Heart right ventricle (tissue), 16 donors: ENCODE measurements at regions not wholly inside any gene's neighbourhood (a gene's known extent, or its start where the extent isn't known, plus 50 kb on each side); places are given as distances from the start of the nearest gene placed in this dataset.
A peak's percentile ranks its signal among the peaks of the same experiment; 100 is the strongest.

Source experiments
- ATAC-seq, 8 donors: fragments of 200-7000 bp; cut with Tn5 transposase; one replicate each; pipeline ENCODE4 v1.9.1; 2020; ENCODE audit warnings: mild to moderate bottlenecking in 8 of 8, moderate library complexity in 8 of 8, moderate number of reproducible peaks in 1 of 8
- DNase-seq, 2 donors: peaks; one replicate each; pipeline ENCODE4 v3.0.0-alpha.2; 2020
- H3K27ac ChIP-seq, 10 donors: fragments of 200-600 bp; sonication (generic) in 2 of 10; one replicate each; pipeline versions ENCODE4 v1.5.0 to v1.8.0; 2020 to 2022; ENCODE audit warnings: mild to moderate bottlenecking in 3 of 10
- H3K27me3 ChIP-seq, 7 donors: fragments of 200-600 bp; one replicate each; pipeline ENCODE4 v1.8.0; 2021 to 2022; ENCODE audit warnings: mild to moderate bottlenecking in 2 of 7
- H3K36me3 ChIP-seq, 9 donors: fragments of 200-600 bp; sonication (generic) in 1 of 9; one replicate each; pipeline versions ENCODE4 v1.5.0 to v1.8.0; 2020 to 2022; ENCODE audit warnings: mild to moderate bottlenecking in 2 of 9
- H3K4me1 ChIP-seq, 9 donors: fragments of 200-600 bp; sonication (generic) in 1 of 9; one replicate each; pipeline versions ENCODE4 v1.5.0 to v1.8.0; 2020 to 2022; ENCODE audit warnings: mild to moderate bottlenecking in 4 of 9
- H3K4me3 ChIP-seq, 10 donors: fragments of 200-600 bp; sonication (generic) in 2 of 10; one replicate each; pipeline versions ENCODE4 v1.5.0 to v1.8.0; 2020 to 2022; ENCODE audit warnings: mild to moderate bottlenecking in 7 of 10, moderate library complexity in 2 of 10
- H3K9me3 ChIP-seq, 11 donors: fragments of 200-600 bp in 10 of 11; sonication (generic) in 2 of 11; one replicate each; pipeline versions ENCODE4 v1.5.0 to v1.8.0; 2013 to 2022; ENCODE audit warnings: mild to moderate bottlenecking in 2 of 11, control low read depth in 1 of 11, moderate library complexity in 1 of 11
- CTCF ChIP-seq, 9 donors: fragments of 200-600 bp; sonication (generic) in 2 of 9; IDR thresholded peaks; one replicate each; pipeline versions ENCODE4 v1.5.0 to v1.8.0; 2021 to 2022; ENCODE audit warnings: antibody characterized with exemption in 9 of 9, mild to moderate bottlenecking in 5 of 9, moderate library complexity in 1 of 9
- WGBS, 2 donors: extraction: QIAGEN DNeasy Blood & Tissue Kit; methylation state at CpG; one replicate each; pipeline ENCODE4 v1.1.7; 2013; ENCODE audit warnings: inconsistent platforms in 1 of 2; 5-methylcytosine and 5-hydroxymethylcytosine counted together
- intact Hi-C, 10 donors: fragments of 100-400 bp; cut with DNase I; formaldehyde crosslinking; loops; one replicate each; pipeline versions ENCODE4 v1.11.1 to v1.14.2; 2022
- donor health status: Arrhythmogenic right ventricular cardiomyopathy.
- donor health status: ischemic (EF 13 %, LVEDD 7.1; RV severe dilation, severe dysfunction).
- donor health status: healthy with polysubstance abuse.
- donor health status: DM: no; HTN: yes; CAD: no.
- donor health status: DM: no; HTN: no; CAD: no.
- donor health status: ischemic (EF 25% LVEDD 6.9; RV normal size, moderate dysfunction).
- donor health status: ischemic (EF 25% LVEDD 5.7; RV mildly dilated, moderate dysfunction).
- donor health status: healthy.
- donor health status: DM: yes; HTN: yes; CAD: no.
- donor health status: Ischemic cardiomyopathy.
- donor health status: ischemic (EF 35%, LVEDD 5.7; RV mildly dilated, moderate dysfunction).
- donor health status: nonischemic (EF 11% LVEDD 7.7; RV severe dilation, severe dysfunction).
- donor health status: DM: yes; HTN: yes; CAD: no.
- donor health status: PGD.
- donor health status: ischemic (EF 29% LVEDD 5.4; RV normal size, mild dysfunction).
- donor health status: nonischemic (EF 23%, LVEDD 6.1; RV moderate dilation, normal function).

DNA sequence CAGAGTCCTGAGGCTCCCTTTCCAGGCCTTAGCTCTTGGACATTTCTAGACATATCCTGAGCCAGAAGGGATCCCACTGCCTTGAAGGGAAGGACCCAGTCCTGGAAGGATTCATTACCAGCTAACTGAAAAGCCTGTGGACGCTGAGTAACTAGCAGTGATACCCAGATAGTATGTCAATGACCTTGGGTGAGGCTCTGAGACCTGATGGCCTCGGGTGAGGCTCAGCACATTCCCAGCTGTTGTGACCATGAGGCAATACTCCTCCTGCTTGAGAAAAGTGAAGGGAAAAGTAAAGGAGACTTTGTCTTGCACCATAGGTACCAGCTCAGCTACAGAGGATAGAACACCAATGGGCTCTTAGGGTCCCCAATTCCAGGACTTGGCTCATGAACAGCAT is 268.1 kb downstream of the DKK2 start:
- Histone ChIP-seq H3K27ac (no peak overlapping the region), H3K4me3 (no peak overlapping the region), H3K9me3 (peaks cover 0 to 19% (median 0%) of the 10 kb centered on the region in 11 donors), H3K27me3 (no peaks in the 10 kb centered on the region), H3K4me1 (no peaks in the 10 kb centered on the region), H3K36me3 (no peaks in the 10 kb centered on the region)
- intact Hi-C loops = loop anchor here in 1 of 10 donors (1.0 kb wide), 1 partner anchor 39 kb away; no protein-coding TSS in a partner anchor
- TF ChIP-seq CTCF (IDR thresholded peaks at IDR 0.05) = no peak
- ATAC-seq (no peak), DNase-seq (no peak)
- 70 to 76% methylated on average over 2 of the region's 2 CpGs for WGBS, 2 donors

DNA sequence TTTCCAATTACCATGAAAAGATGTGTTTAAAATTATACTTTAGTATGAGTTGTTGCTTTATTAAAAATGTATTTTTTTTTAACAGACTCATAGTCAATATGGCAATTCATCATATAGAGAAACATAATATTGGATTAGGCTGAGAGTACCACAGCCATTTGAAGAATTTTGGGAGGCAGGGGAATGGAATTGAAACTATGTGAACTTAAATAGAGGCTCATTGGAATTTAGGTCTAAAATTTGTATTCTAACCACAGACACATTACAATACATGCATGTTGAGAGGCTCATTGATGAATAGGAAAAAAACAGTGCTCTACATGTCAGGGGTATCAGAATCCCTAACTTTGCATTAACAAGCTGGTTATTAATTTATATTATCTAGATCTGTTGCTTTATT is 269.6 kb downstream of the DKK2 start:
- ATAC-seq (no peak), DNase-seq (no peak)
- intact Hi-C loops = no loop called here
- Histone ChIP-seq H3K4me1 (no peaks in the 10 kb centered on the region), H3K27ac (no peak overlapping the region), H3K27me3 (no peaks in the 10 kb centered on the region), H3K36me3 (no peaks in the 10 kb centered on the region), H3K4me3 (no peak overlapping the region), H3K9me3 (peaks cover 0 to 18% (median 0%) of the 10 kb centered on the region in 11 donors)
- TF ChIP-seq CTCF (IDR thresholded peaks at IDR 0.05) = no peak

DNA sequence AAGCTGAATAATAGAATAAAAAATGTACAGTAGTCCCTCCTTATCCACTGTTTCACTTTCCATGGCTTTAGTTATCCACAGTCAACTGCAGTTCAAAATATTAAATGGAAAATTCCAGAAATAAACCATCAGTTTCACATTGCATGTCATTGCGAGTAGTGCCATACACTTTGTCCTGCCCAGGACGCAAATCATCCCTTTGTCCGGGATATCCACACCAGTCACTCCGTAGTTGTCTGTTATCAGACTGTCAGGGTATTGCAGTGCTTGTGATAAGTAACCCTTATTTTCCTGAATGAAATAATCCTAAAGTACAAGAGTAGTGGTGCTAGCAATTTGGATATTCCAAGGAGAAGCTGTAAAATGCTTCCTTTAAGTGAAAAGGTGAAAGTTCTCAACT is 271.3 kb downstream of the DKK2 start:
- Histone ChIP-seq H3K36me3 (no peaks in the 10 kb centered on the region), H3K27me3 (no peaks in the 10 kb centered on the region), H3K4me3 (no peak overlapping the region), H3K4me1 (no peaks in the 10 kb centered on the region), H3K9me3 (peaks cover 0 to 11% (median 0%) of the 10 kb centered on the region in 11 donors), H3K27ac (no peak overlapping the region)
- no peak for TF ChIP-seq CTCF (IDR thresholded peaks at IDR 0.05)
- DNase-seq = no peak
- intact Hi-C loops = no loop called here
- ATAC-seq = no peak
- WGBS, 2 donors = 40 to 43% methylated on average over 4 of the region's 4 CpGs

- TF ChIP-seq CTCF (IDR thresholded peaks at IDR 0.05) = no peak
- Histone ChIP-seq H3K4me3 (no peak overlapping the region), H3K4me1 (no peaks in the 10 kb centered on the region), H3K9me3 (no peaks in the 10 kb centered on the region), H3K27ac (no peak overlapping the region), H3K27me3 (no peaks in the 10 kb centered on the region), H3K36me3 (no peaks in the 10 kb centered on the region)
- DNase-seq (peak in 1 of 2 donors; percentile 4), ATAC-seq (peak in 3 of 8 donors; percentile 45 to 53 (median 51))
- intact Hi-C loops = no loop called here
- WGBS, 2 donors = 44 to 45% methylated on average over 5 of the region's 5 CpGs
Measured at GRCh38 chr4:106762666-106763443, 273.3 kb downstream of the DKK2 start.
